ENCODE measurements at regions not wholly inside any gene's neighbourhood (a gene's known extent, or its start where the extent isn't known, plus 50 kb on each side); places are given as distances from the start of the nearest gene placed in this dataset.
"Not testable (repeated sequence)": the region's sequence is repeated elsewhere in the genome, so short reads cannot be mapped to it uniquely, and the experiment has no call there.

DNA sequence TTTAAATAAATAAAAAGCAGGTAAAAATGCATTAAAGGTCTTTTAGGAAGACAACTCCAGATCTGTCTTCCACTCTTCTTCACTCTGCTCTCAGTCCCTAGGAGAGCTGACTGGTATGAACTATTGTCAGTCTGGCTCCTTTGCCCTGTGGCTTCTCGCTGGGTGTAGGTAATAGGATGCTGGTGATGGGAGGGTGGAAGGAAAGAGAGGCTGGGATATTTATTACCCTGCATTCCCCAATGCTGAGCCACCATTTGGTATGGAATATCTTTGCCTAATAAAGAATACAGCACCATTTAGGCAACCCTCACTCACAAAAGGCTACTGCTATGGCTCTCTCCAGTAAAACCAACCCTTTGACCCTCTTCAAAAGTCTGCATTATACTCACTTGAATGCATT lies 326.9 kb downstream of the CNTN3 start:
- H3K4me3 ChIP-seq: no peak overlapping the region
- H3K36me3 ChIP-seq: no peaks in the 10 kb centered on the region
- no peaks in the 10 kb centered on the region for H3K27me3 ChIP-seq
- H3K9me3 ChIP-seq: no peaks in the 10 kb centered on the region
- DNase-seq: no peak

DNA sequence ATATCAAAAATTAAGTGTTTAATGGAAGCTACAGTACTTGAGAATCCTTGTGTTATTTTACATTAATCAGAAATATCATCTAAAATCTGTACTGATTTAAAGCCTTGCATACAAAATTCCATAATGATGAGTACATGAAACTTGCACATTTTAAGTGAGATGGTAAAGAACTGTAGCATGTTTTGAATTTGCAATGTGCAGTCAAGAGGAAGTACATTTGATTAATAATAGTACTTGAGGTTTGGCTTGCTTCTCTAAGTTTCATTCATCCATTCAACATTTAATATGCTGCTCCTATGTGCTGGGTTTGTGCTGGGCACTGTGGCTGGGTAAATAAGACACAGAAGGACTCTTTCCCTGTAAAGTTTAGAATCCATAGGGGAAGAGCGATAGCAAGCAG lies 332.3 kb downstream of the CNTN3 start:
- no peak for DNase-seq
- Histone ChIP-seq H3K36me3 (no peaks in the 10 kb centered on the region), H3K27me3 (no peaks in the 10 kb centered on the region), H3K4me3 (no peak overlapping the region), H3K9me3 (no peaks in the 10 kb centered on the region)

DNA sequence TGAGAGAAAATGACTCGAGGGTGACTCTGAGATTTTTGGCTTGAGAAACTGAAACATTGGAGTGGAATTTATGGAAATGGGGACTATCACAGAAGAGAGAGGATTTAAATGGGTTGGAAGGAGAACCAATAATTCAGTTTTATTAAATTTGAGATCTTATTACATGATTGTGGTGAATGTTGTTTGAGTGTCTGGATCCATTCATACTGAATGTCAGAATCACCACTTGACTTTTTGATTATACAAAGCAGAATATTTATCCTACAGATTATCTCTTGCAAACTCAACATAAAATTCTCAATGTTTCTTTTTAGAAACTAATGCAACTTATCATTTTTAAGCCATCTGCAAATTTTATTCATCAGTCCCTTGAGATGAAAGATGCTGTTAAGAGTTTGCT lies 332.8 kb downstream of the CNTN3 start:
- Histone ChIP-seq H3K9me3 (no peaks in the 10 kb centered on the region), H3K36me3 (no peaks in the 10 kb centered on the region), H3K4me3 (no peak overlapping the region), H3K27me3 (no peaks in the 10 kb centered on the region)
- no peak for DNase-seq

DNA sequence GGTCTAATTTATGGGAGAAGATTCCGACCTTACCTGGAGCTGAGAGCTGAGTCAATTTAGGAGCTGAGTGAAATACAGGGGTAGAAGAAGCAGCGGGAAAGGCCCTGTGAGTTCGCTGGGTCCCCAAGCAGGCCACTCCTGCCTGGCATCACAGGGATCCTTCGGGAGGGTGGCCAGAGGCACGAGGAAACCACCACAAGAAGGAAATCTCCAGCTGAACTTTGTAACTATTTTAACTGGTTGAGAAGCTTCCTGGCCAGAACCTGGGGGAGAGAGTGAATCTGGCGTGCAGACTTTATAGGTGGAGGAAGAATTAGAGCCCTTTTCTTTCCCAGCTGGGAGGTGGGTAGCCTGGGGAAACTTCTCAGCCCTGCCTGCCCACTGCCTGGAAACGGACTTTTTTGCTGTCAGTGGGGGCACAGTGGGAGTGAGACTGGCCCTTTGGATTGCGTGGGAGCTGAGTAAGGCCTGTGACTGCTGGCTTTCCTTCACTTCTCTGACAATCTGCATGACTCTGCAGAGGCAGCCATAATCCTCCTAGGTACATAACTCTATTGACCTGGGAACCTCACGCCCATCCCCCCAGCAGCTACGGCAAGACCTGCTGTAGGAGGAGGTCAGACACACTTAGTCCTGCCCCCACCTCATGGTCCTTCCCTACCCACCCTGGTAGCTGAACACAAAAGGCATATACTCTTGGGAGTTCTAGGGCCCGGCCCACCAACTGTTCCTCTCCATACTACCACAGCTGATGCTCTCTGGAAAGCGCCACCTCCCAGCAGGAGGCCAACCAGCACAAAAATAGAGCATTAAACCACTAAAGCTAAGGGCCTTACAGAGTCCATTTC lies 340.7 kb downstream of the CNTN3 start:
- no peaks in the 10 kb centered on the region for H3K36me3 ChIP-seq
- H3K4me3 ChIP-seq: no peak overlapping the region
- H3K27me3 ChIP-seq: no peaks in the 10 kb centered on the region
- H3K9me3 ChIP-seq: no peaks in the 10 kb centered on the region
- DNase-seq: no peak

DNA sequence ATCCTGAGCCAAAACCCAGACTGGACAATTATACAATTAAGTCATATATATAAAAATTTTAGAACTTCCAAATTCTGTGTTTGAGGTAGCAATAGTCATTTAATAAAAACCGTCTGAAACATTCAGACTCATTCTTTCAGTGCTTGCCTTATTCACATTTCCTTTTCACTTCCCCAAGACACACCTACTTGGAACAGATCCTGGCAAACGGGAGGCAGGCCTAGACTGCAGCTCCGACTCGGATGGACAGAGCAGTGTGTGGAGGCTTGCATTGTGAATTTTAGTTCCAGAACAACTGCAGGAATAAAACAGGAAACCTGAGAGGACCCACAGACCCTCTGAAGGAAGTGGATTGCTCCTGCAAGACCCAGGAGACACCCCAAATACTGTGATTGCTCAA lies 341.4 kb downstream of the CNTN3 start:
- H3K27me3 ChIP-seq: no peaks in the 10 kb centered on the region

DNA sequence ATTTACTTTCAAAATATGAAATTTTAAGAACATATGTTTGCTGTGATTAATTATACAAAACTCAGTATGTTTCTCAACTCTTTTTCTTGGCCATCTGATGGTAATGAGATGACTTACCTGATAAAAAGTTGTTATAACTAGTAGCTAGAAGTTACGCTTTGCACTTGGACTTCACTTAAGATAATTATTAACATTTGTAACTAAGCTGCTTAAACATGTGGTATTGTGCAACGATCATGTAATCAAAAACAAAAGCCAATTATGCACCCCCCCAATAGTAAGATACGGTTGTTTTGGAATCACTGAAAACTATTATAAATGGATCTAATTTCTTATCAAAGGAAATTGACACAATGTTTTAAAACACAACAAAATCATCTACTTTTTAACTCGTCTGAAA lies 342.9 kb downstream of the CNTN3 start:
- no peaks in the 10 kb centered on the region for H3K9me3 ChIP-seq
- no peaks in the 10 kb centered on the region for H3K36me3 ChIP-seq
- H3K27me3 ChIP-seq: no peaks in the 10 kb centered on the region
- DNase-seq: no peak
- H3K4me3 ChIP-seq: no peak overlapping the region

More for the DNA sequence above, 341.4 kb downstream of the CNTN3 start:
- H3K9me3 ChIP-seq: no peaks in the 10 kb centered on the region
- H3K36me3 ChIP-seq: no peaks in the 10 kb centered on the region
- H3K4me3 ChIP-seq: no peak overlapping the region
- DNase-seq: no peak

DNA sequence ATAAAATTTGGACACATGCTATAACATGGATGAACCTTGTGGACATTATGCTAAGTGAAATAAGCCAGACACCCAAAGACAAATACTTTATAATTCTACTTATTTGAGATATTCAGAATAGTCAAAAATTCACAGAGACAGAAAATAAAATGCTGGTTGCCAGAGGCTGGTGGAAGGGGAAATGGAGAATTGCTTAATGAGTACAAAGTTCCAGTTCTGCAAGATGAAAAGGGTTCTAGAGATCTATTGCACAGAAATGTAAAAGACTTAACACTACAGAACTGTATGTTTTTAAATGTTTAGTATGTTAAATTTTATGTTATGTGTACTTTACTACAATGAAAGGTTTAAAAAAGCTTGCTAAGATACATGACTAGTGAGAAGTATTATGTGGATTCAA lies 344.8 kb downstream of the CNTN3 start:
- Histone ChIP-seq H3K4me3 (no peak overlapping the region), H3K27me3 (no peaks in the 10 kb centered on the region), H3K9me3 (no peaks in the 10 kb centered on the region), H3K36me3 (no peaks in the 10 kb centered on the region)
- no peak for DNase-seq

DNA sequence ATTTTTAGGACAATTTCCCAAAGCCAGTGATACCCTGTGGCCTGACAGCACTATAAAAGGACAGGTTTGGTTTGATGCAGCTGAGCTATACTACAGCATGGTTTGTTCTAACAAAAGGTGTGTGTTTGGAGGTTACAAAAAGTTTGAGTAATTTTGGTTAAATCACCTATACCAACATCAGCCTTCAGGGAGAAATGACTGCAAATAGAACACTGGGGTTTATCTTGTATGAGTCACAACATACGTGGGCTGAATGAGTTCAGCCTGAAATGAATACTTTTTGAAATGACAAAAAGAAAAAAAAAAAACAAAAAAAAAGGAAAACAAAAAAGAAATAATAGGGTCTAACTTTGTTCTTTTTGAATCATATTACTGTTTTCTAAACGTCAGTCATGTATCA lies 345.7 kb downstream of the CNTN3 start:
- DNase-seq: no peak
- Histone ChIP-seq H3K4me3 (no peak overlapping the region), H3K27me3 (no peaks in the 10 kb centered on the region), H3K9me3 (no peaks in the 10 kb centered on the region), H3K36me3 (no peaks in the 10 kb centered on the region)

DNA sequence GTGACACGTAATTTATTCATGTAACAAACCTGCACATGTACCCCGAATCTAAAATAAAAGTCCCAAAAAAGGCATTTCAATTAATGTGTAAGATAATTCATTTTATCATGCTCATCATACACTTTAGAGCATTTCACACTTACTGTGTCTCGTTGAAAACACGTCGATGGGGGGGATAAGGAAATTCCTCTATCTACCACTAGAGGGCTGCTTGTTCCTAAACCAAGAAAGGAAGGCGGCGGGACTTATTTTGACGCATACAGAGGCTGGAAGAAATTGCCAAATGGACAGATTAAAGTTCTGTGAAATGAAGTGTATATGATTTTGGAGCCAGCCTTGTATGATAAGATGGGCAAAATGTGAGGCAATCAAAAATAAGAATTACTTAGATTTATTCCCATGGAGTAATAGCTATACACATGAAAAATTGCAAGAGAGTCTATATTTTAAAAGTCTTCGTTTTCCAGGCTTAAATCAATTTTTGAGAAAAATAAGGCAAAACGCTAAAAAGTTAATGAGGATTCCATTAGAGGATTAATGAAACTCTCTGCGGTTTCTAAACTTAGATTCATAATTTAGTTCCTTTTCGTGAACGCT lies 346.8 kb downstream of the CNTN3 start:
- no peaks in the 10 kb centered on the region for H3K27me3 ChIP-seq
- H3K4me3 ChIP-seq: no peak overlapping the region
- DNase-seq: peak; percentile 3
- H3K9me3 ChIP-seq: no peaks in the 10 kb centered on the region
- no peaks in the 10 kb centered on the region for H3K36me3 ChIP-seq

DNA sequence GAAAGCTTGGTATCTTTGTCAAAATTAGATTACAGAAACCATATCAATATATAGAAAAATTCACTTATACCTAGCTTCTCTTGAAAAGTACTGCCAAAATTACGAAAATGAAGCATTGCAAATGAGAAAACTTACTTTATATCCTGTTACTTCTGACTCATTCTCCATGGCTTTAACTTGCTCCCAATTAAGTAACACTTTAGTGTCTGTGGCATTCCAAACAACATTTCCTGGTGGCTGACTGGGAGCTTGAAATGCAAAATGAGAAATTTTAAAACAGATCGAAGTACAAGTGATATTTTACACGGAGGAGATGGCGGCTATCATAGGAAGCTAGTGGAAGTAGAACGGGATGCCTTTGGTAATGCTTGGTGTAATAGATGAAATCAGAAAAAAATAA lies 347.3 kb downstream of the CNTN3 start:
- Histone ChIP-seq H3K4me3 (no peak overlapping the region), H3K27me3 (no peaks in the 10 kb centered on the region), H3K9me3 (no peaks in the 10 kb centered on the region), H3K36me3 (no peaks in the 10 kb centered on the region)
- DNase-seq: no peak

DNA sequence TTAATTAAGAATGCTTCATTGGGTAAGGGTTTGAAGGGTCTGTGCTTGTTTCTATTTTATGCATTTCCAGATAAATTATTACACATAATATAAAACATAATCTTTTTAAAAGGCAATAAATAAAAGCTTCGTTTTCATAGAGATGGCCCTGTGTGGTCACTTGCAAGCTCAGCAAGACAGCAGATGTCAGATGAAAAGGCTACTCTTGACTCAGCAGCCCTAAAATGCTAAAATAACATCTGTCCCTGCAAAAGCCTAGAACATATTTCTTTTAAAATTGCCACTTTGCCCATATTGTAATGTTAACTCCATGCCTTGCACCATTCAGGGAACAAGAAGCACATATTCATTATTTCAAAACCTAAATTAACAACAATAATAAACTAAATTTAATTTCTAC lies 349.4 kb downstream of the CNTN3 start:
- DNase-seq: no peak
- no peaks in the 10 kb centered on the region for H3K9me3 ChIP-seq
- H3K27me3 ChIP-seq: no peaks in the 10 kb centered on the region
- no peaks in the 10 kb centered on the region for H3K36me3 ChIP-seq
- H3K4me3 ChIP-seq: no peak overlapping the region

DNA sequence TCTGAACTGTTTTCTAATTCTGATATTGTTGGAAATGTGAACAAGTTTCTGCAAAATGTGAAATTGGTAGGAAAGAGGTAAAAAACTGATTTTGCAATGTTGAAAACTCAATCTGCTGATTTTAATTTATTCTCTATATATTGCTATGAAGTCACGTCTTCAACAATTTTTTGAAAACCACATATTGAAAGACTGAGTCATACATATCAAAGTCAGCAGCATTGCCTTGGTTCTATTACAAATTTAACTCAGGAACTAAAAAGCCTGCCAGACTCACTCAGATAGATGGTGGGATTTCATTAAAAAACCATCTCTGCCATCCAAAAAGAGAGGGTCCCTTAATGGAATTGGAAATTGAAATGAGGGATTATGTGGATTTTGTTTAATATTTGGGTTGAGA lies 351.4 kb downstream of the CNTN3 start:
- H3K36me3 ChIP-seq: no peaks in the 10 kb centered on the region
- H3K4me3 ChIP-seq: no peak overlapping the region
- no peak for DNase-seq
- H3K27me3 ChIP-seq: no peaks in the 10 kb centered on the region
- no peaks in the 10 kb centered on the region for H3K9me3 ChIP-seq

DNA sequence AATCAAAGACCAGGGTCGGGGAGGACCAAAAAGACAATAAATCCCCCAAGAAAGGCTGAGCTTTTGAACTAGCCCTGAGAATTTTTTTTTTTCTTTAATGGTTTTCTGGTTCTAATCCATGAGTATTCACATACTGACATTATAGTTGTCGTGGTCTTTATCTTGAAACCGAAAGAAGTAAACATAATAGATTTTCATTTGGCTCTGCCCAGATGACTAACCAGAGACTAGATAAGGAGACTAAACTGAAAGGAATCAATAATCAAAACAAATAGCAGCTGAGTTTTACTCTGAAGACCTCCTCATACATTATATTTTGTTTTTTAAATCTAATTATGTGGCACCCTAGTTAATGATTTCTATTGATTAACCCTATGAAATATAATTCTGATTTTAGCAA lies 381.4 kb downstream of the CNTN3 start:
- Histone ChIP-seq H3K27me3 (no peaks in the 10 kb centered on the region), H3K36me3 (no peaks in the 10 kb centered on the region), H3K4me3 (no peak overlapping the region), H3K9me3 (no peaks in the 10 kb centered on the region)
- DNase-seq: no peak

DNA sequence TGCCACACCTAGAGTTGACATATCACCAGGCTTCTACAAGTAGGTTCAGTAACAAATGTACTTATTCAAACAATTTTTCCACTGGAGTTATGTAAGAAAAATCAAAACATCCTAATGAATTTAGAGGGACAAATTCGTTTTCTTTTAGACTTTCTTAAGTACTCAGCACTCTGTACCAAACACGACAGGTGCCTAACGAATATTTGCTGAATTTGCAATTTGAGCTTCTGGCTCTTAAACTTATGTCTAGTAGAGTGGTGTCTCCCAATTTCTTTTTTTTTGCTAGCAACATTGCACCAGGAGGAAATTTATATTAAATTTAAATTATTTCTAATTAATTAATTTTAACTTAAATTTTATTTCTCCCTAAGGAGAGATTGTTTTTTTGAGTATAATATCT lies 397.0 kb downstream of the CNTN3 start:
- Histone ChIP-seq H3K36me3 (no peaks in the 10 kb centered on the region), H3K27me3 (no peaks in the 10 kb centered on the region), H3K9me3 (no peaks in the 10 kb centered on the region), H3K4me3 (no peak overlapping the region)
- DNase-seq: no peak

DNA sequence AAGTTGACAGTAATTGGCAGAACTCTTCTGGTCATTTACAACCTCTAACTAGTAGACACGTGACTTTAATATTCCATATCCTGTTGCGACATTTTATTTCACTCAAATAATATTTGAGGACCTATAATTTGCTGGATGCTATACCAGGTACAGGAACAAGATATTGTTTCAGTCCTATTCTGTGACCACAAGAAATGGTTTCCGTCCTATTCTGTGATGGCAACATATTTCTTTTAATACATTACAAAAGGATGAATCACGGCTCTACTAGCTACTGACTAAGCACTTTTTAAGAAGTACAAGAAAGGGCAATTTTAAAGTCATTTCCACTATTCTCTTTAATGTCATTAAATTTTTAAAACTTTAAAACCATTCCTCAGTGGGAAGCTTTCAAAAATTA lies 400.2 kb downstream of the CNTN3 start:
- Histone ChIP-seq H3K4me3 (no peak overlapping the region), H3K9me3 (no peaks in the 10 kb centered on the region), H3K27me3 (no peaks in the 10 kb centered on the region), H3K36me3 (no peaks in the 10 kb centered on the region)
- no peak for DNase-seq

DNA sequence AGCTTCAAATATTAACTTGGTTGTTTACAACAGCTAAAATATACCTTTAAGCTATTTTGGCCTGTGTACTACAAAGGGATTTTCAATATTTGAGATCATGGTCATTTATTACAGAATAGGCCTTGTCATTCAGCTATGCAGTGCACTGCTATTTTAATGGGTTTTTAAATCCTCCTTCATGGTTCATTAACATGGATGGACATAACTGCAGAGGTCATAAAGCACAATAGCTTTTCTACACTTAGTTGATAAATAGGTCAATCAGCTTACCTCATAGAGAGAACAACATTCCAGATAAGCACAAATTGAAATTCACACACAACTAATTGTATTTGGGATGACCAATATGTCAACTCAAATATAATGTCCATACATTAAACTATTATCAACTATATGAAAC lies 403.7 kb downstream of the CNTN3 start:
- H3K27me3 ChIP-seq: no peaks in the 10 kb centered on the region
- no peak overlapping the region for H3K4me3 ChIP-seq
- no peaks in the 10 kb centered on the region for H3K36me3 ChIP-seq
- no peak for DNase-seq
- no peaks in the 10 kb centered on the region for H3K9me3 ChIP-seq

DNA sequence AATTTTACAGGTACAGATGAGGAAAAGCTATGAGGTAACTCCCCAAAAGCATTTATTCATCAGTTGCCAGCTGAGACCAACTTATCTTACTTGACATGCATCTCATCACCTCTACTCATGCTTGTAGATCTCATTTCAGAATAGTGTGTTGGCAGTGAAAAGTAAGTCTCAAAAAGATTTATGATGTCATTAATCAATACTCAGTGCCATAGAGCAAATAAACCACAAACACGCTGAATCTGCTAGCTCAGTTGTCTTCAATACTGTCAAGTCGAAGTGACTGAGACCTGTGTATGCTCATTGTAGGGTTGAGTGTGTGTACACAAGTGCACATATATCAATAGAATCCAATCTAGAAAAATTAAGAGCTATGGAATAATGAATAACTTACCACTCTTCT lies 413.5 kb downstream of the CNTN3 start:
- H3K9me3 ChIP-seq: no peaks in the 10 kb centered on the region
- H3K27me3 ChIP-seq: no peaks in the 10 kb centered on the region
- DNase-seq: no peak
- no peak overlapping the region for H3K4me3 ChIP-seq
- H3K36me3 ChIP-seq: no peaks in the 10 kb centered on the region

DNA sequence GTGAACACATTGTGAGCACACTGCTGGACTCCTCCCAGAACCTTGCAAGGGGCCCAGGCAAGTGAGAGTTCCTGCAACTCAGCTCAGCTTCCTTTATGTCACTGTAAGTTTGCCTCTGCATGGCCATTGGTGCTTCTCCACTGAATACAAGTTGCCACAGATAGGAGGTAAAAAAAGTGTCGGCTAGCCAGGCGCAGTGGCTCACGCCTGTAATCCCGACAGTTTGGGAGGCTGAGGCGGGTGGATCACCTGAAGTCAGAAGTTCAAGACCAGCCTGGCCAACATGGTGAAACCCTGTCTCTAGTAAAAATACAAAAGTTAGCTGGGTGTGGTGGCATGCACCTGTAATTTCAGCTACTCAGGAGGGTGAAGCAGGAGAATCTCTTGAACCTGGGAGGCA lies 435.8 kb downstream of the CNTN3 start:
- H3K4me3 ChIP-seq, H3K36me3 ChIP-seq, H3K27me3 ChIP-seq, H3K9me3 ChIP-seq, DNase-seq: not testable (repeated sequence)

All from MG63 (cell line).